B cell (primary cell): ENCODE measurements at regions not wholly inside any gene's neighbourhood (a gene's known extent, or its start where the extent isn't known, plus 50 kb on each side); places are given as distances from the start of the nearest gene placed in this dataset.

Experiments
- EZH2 ChIP-seq: IDR thresholded peaks from 2 replicates; pipeline ENCODE4 v1.6.1; 2012; ENCODE audit warnings: borderline replicate concordance, low read depth, mild to moderate bottlenecking, moderate library complexity, low read length; ENCODE audit not compliant: insufficient read depth, poor library complexity, severe bottlenecking
- TF ChIP-seq, protein P1 (sequence below): fragments of 200-600 bp; IDR thresholded peaks from one replicate; pipeline ENCODE4 v1.8.0; 2022; ENCODE audit warnings: antibody characterized with exemption, mild to moderate bottlenecking

DNA sequence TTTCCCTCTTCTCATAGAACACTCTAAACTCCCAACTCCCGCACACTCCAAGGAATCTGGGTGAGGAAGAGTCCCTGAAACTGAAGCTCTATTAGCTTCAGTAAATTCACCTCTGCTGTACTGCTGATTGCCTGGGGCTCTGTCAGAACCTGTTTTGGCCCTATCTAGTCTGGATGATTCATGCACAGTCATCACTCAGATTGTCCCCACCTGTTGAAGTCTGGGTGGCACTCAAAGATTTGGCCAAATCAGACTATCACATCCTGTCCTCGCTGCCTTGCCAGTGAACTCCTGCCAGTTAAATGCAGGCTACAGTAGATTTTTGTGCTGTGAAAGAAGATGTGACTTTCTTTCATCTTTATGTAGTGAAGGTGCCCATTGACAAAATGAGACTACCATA lies 63.5 kb upstream of the EMCN start:
- TF ChIP-seq, protein P1, sequence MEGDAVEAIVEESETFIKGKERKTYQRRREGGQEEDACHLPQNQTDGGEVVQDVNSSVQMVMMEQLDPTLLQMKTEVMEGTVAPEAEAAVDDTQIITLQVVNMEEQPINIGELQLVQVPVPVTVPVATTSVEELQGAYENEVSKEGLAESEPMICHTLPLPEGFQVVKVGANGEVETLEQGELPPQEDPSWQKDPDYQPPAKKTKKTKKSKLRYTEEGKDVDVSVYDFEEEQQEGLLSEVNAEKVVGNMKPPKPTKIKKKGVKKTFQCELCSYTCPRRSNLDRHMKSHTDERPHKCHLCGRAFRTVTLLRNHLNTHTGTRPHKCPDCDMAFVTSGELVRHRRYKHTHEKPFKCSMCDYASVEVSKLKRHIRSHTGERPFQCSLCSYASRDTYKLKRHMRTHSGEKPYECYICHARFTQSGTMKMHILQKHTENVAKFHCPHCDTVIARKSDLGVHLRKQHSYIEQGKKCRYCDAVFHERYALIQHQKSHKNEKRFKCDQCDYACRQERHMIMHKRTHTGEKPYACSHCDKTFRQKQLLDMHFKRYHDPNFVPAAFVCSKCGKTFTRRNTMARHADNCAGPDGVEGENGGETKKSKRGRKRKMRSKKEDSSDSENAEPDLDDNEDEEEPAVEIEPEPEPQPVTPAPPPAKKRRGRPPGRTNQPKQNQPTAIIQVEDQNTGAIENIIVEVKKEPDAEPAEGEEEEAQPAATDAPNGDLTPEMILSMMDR: no peak
- TF ChIP-seq EZH2: no peak
